Upper lobe of right lung (tissue), 1 donor: ENCODE measurements at regions not wholly inside any gene's neighbourhood (a gene's known extent, or its start where the extent isn't known, plus 50 kb on each side); places are given as distances from the start of the nearest gene placed in this dataset.

Source experiments
- ATAC-seq: fragments of 200-7000 bp; cut with Tn5 transposase; one replicate; pipeline ENCODE4 v1.9.1; 2020; ENCODE audit warnings: mild to moderate bottlenecking, moderate library complexity
- DNase-seq: peaks from one replicate; pipeline ENCODE4 v3.0.0-alpha.2; 2020
- H3K27ac ChIP-seq: fragments of 200-600 bp; one replicate; pipeline ENCODE4 v1.8.0; 2022
- H3K27me3 ChIP-seq: fragments of 200-600 bp; one replicate; pipeline ENCODE4 v1.8.0; 2022; ENCODE audit warnings: mild to moderate bottlenecking
- H3K36me3 ChIP-seq: fragments of 200-600 bp; one replicate; pipeline ENCODE4 v1.8.0; 2022
- H3K4me1 ChIP-seq: fragments of 200-600 bp; one replicate; pipeline ENCODE4 v1.8.0; 2022
- H3K4me3 ChIP-seq: fragments of 200-600 bp; one replicate; pipeline ENCODE4 v1.8.0; 2022; ENCODE audit warnings: mild to moderate bottlenecking
- H3K9me3 ChIP-seq: fragments of 200-600 bp; one replicate; pipeline ENCODE4 v1.8.0; 2022
- CTCF ChIP-seq: fragments of 200-600 bp; IDR thresholded peaks from one replicate; pipeline ENCODE4 v1.8.0; 2022; ENCODE audit warnings: antibody characterized with exemption
- intact Hi-C: fragments of 100-400 bp; cut with DNase I; formaldehyde crosslinking; loops from one replicate; pipeline ENCODE4 v1.11.0; 2022
- donor health status: DM: no; HTN: yes; CAD: no; lungs with severe emphysema.

GRCh38 chr4:159526172-159526571 is 423.3 kb downstream of the RAPGEF2 start:
- Histone ChIP-seq H3K27ac (no peak overlapping the region), H3K27me3 (no peaks in the 10 kb centered on the region), H3K36me3 (no peaks in the 10 kb centered on the region), H3K9me3 (no peaks in the 10 kb centered on the region), H3K4me1 (no peaks in the 10 kb centered on the region), H3K4me3 (no peak overlapping the region)
- no peak for DNase-seq
- no peak for TF ChIP-seq CTCF
- ATAC-seq, result no peak
- intact Hi-C loops, result no loop called here

- ATAC-seq (no peak), DNase-seq (no peak)
- no peak for TF ChIP-seq CTCF
- intact Hi-C loops, result no loop called here
- Histone ChIP-seq H3K4me1 (no peaks in the 10 kb centered on the region), H3K27me3 (no peaks in the 10 kb centered on the region), H3K9me3 (no peaks in the 10 kb centered on the region), H3K27ac (no peak overlapping the region), H3K36me3 (no peaks in the 10 kb centered on the region), H3K4me3 (no peak overlapping the region)
Observed at GRCh38 chr4:159534655-159535054, 431.8 kb downstream of the RAPGEF2 start.

- DNase-seq, result no peak
- intact Hi-C loops, result no loop called here
- Histone ChIP-seq H3K4me1 (no peaks in the 10 kb centered on the region), H3K27me3 (no peaks in the 10 kb centered on the region), H3K27ac (no peak overlapping the region), H3K4me3 (no peak overlapping the region), H3K36me3 (no peaks in the 10 kb centered on the region), H3K9me3 (no peaks in the 10 kb centered on the region)
- no peak for ATAC-seq
- no peak for TF ChIP-seq CTCF
Observed at GRCh38 chr4:159538556-159538955, 435.7 kb downstream of the RAPGEF2 start.

GRCh38 chr4:159540038-159540437 is 437.2 kb downstream of the RAPGEF2 start:
- ATAC-seq (no peak), DNase-seq (no peak)
- no peak for TF ChIP-seq CTCF

GRCh38 chr4:159540501-159540900 is 437.6 kb downstream of the RAPGEF2 start:
- no peak for DNase-seq
- Histone ChIP-seq H3K9me3 (no peaks in the 10 kb centered on the region), H3K27ac (no peak overlapping the region), H3K4me1 (no peaks in the 10 kb centered on the region), H3K4me3 (no peak overlapping the region), H3K36me3 (no peaks in the 10 kb centered on the region), H3K27me3 (no peaks in the 10 kb centered on the region)
- ATAC-seq, result no peak
- intact Hi-C loops, result no loop called here
- TF ChIP-seq CTCF, result no peak

More at GRCh38 chr4:159540038-159540437, 437.2 kb downstream of the RAPGEF2 start:
- no peaks in the 10 kb centered on the region for H3K4me1 ChIP-seq
- no peaks in the 10 kb centered on the region for H3K9me3 ChIP-seq
- H3K27ac ChIP-seq, result no peak overlapping the region
- intact Hi-C loops, result no loop called here
- no peak overlapping the region for H3K4me3 ChIP-seq
- no peaks in the 10 kb centered on the region for H3K27me3 ChIP-seq
- H3K36me3 ChIP-seq, result no peaks in the 10 kb centered on the region

GRCh38 chr4:159541143-159541542 is 438.3 kb downstream of the RAPGEF2 start:
- ATAC-seq (no peak), DNase-seq (no peak)
- H3K4me3 ChIP-seq, result no peak overlapping the region
- H3K4me1 ChIP-seq, result no peaks in the 10 kb centered on the region
- H3K36me3 ChIP-seq, result no peaks in the 10 kb centered on the region
- TF ChIP-seq CTCF, result no peak
- H3K27ac ChIP-seq, result no peak overlapping the region
- H3K9me3 ChIP-seq, result no peaks in the 10 kb centered on the region
- no peaks in the 10 kb centered on the region for H3K27me3 ChIP-seq
- intact Hi-C loops, result no loop called here
